ENCODE measurements at regions not wholly inside any gene's neighbourhood (a gene's known extent, or its start where the extent isn't known, plus 50 kb on each side); places are given as distances from the start of the nearest gene placed in this dataset.

- no peaks in the 10 kb centered on the region for H3F3A ChIP-seq (ENCODE audit: control insufficient read depth, insufficient read depth)
- H3K27me3 ChIP-seq (ENCODE audit: control insufficient read depth, low read length) = no peaks in the 10 kb centered on the region
- TF ChIP-seq CTCF (IDR thresholded peaks at IDR 0.05; ENCODE audit: low read depth, low read length, poor library complexity, severe bottlenecking) (no peak), EZH2phosphoT487 (IDR thresholded peaks at IDR 0.05; ENCODE audit: borderline replicate concordance, low read length) (no peak)
- H3K4me3 ChIP-seq (ENCODE audit: low read length) = no peak overlapping the region
- H3K9me2 ChIP-seq (replicated peaks; ENCODE audit: control insufficient read depth, low read length) = no peaks in the 10 kb centered on the region
- H3K4me1 ChIP-seq (ENCODE audit: control insufficient read depth, low read length) = no peaks in the 10 kb centered on the region
- no peaks in the 10 kb centered on the region for H3K36me3 ChIP-seq (ENCODE audit: control insufficient read depth, low read length)
- H3K79me2 ChIP-seq (ENCODE audit: control insufficient read depth, low read length) = no peaks in the 10 kb centered on the region
- H3K9me3 ChIP-seq (ENCODE audit: control insufficient read depth, insufficient read depth, low read length) = no peaks in the 10 kb centered on the region
- no peak overlapping the region for H3K4me2 ChIP-seq (ENCODE audit: low read length)
- no peak overlapping the region for H3K27ac ChIP-seq (ENCODE audit: low read depth, low read length)
- no peaks in the 10 kb centered on the region for H4K20me1 ChIP-seq (ENCODE audit: control insufficient read depth, insufficient read depth, low read depth, low read length)
Measured at GRCh38 chr10:105387971-105388370, 746.9 kb downstream of the SORCS3 start.

GRCh38 chr10:105383978-105384377 lies 742.9 kb downstream of the SORCS3 start:
- H3K9me2 ChIP-seq (replicated peaks; ENCODE audit: control insufficient read depth, low read length) = no peaks in the 10 kb centered on the region
- no peaks in the 10 kb centered on the region for H4K20me1 ChIP-seq (ENCODE audit: control insufficient read depth, insufficient read depth, low read depth, low read length)
- no peaks in the 10 kb centered on the region for H3K4me1 ChIP-seq (ENCODE audit: control insufficient read depth, low read length)
- H3K27me3 ChIP-seq (ENCODE audit: control insufficient read depth, low read length) = no peaks in the 10 kb centered on the region
- no peak overlapping the region for H3K4me3 ChIP-seq (ENCODE audit: low read length)
- no peaks in the 10 kb centered on the region for H3K9me3 ChIP-seq (ENCODE audit: control insufficient read depth, insufficient read depth, low read length)
- no peak overlapping the region for H3K4me2 ChIP-seq (ENCODE audit: low read length)
- no peaks in the 10 kb centered on the region for H3F3A ChIP-seq (ENCODE audit: control insufficient read depth, insufficient read depth)
- H3K27ac ChIP-seq (ENCODE audit: low read depth, low read length) = no peak overlapping the region
- no peak for TF ChIP-seq CTCF (IDR thresholded peaks at IDR 0.05; ENCODE audit: low read depth, low read length, poor library complexity, severe bottlenecking)
- TF ChIP-seq EZH2phosphoT487 (IDR thresholded peaks at IDR 0.05; ENCODE audit: borderline replicate concordance, low read length) = no peak
- no peaks in the 10 kb centered on the region for H3K79me2 ChIP-seq (ENCODE audit: control insufficient read depth, low read length)
- H3K36me3 ChIP-seq (ENCODE audit: control insufficient read depth, low read length) = no peaks in the 10 kb centered on the region

- H3K36me3 ChIP-seq (ENCODE audit: control insufficient read depth, low read length) = no peaks in the 10 kb centered on the region
- TF ChIP-seq EZH2phosphoT487 (IDR thresholded peaks at IDR 0.05; ENCODE audit: borderline replicate concordance, low read length) (no peak), CTCF (IDR thresholded peaks at IDR 0.05; ENCODE audit: low read depth, low read length, poor library complexity, severe bottlenecking) (no peak)
- no peaks in the 10 kb centered on the region for H3K79me2 ChIP-seq (ENCODE audit: control insufficient read depth, low read length)
- H4K20me1 ChIP-seq (ENCODE audit: control insufficient read depth, insufficient read depth, low read depth, low read length) = no peaks in the 10 kb centered on the region
- H3K4me3 ChIP-seq (ENCODE audit: low read length) = no peak overlapping the region
- no peaks in the 10 kb centered on the region for H3F3A ChIP-seq (ENCODE audit: control insufficient read depth, insufficient read depth)
- H3K27me3 ChIP-seq (ENCODE audit: control insufficient read depth, low read length) = no peaks in the 10 kb centered on the region
- H3K9me3 ChIP-seq (ENCODE audit: control insufficient read depth, insufficient read depth, low read length) = no peaks in the 10 kb centered on the region
- no peak overlapping the region for H3K4me2 ChIP-seq (ENCODE audit: low read length)
- no peaks in the 10 kb centered on the region for H3K4me1 ChIP-seq (ENCODE audit: control insufficient read depth, low read length)
- no peak overlapping the region for H3K27ac ChIP-seq (ENCODE audit: low read depth, low read length)
- no peaks in the 10 kb centered on the region for H3K9me2 ChIP-seq (replicated peaks; ENCODE audit: control insufficient read depth, low read length)
Measured at GRCh38 chr10:105370692-105371091, 729.6 kb downstream of the SORCS3 start.

GRCh38 chr10:105359708-105360107 lies 718.6 kb downstream of the SORCS3 start:
- H3K4me2 ChIP-seq (ENCODE audit: low read length) = no peak overlapping the region
- H3K79me2 ChIP-seq (ENCODE audit: control insufficient read depth, low read length) = no peaks in the 10 kb centered on the region
- H3K27me3 ChIP-seq (ENCODE audit: control insufficient read depth, low read length) = no peaks in the 10 kb centered on the region
- no peaks in the 10 kb centered on the region for H3K36me3 ChIP-seq (ENCODE audit: control insufficient read depth, low read length)
- no peak overlapping the region for H3K4me3 ChIP-seq (ENCODE audit: low read length)
- no peaks in the 10 kb centered on the region for H4K20me1 ChIP-seq (ENCODE audit: control insufficient read depth, insufficient read depth, low read depth, low read length)
- no peak overlapping the region for H3K27ac ChIP-seq (ENCODE audit: low read depth, low read length)
- no peaks in the 10 kb centered on the region for H3F3A ChIP-seq (ENCODE audit: control insufficient read depth, insufficient read depth)
- TF ChIP-seq EZH2phosphoT487 (IDR thresholded peaks at IDR 0.05; ENCODE audit: borderline replicate concordance, low read length) (no peak), CTCF (IDR thresholded peaks at IDR 0.05; ENCODE audit: low read depth, low read length, poor library complexity, severe bottlenecking) (no peak)
- H3K4me1 ChIP-seq (ENCODE audit: control insufficient read depth, low read length) = no peaks in the 10 kb centered on the region
- H3K9me3 ChIP-seq (ENCODE audit: control insufficient read depth, insufficient read depth, low read length) = no peaks in the 10 kb centered on the region
- H3K9me2 ChIP-seq (replicated peaks; ENCODE audit: control insufficient read depth, low read length) = no peaks in the 10 kb centered on the region
